ENCODE measurements at regions not wholly inside any gene's neighbourhood (a gene's known extent, or its start where the extent isn't known, plus 50 kb on each side); places are given as distances from the start of the nearest gene placed in this dataset.
"Not testable (repeated sequence)": the region's sequence is repeated elsewhere in the genome, so short reads cannot be mapped to it uniquely, and the experiment has no call there.

- peak; percentile 21 for DNase-seq (ENCODE audit: low spot score)
Measured at GRCh38 chr2:128510701-128511397, 192.2 kb upstream of the HS6ST1 start.

- DNase-seq (ENCODE audit: low spot score): no peak
Measured at GRCh38 chr2:128511731-128512378, 193.2 kb upstream of the HS6ST1 start.

- no peak for DNase-seq (ENCODE audit: low spot score)
Measured at GRCh38 chr2:128512379-128513115, 193.9 kb upstream of the HS6ST1 start.

- DNase-seq (ENCODE audit: low spot score): no peak
Measured at GRCh38 chr2:128513116-128513960, 194.7 kb upstream of the HS6ST1 start.

- DNase-seq (ENCODE audit: low spot score): peak; percentile 66
Measured at GRCh38 chr2:128513961-128514283, 195.3 kb upstream of the HS6ST1 start.

- no peak for DNase-seq (ENCODE audit: low spot score)
Measured at GRCh38 chr2:128514555-128514955, 195.9 kb upstream of the HS6ST1 start.

- no peak for DNase-seq (ENCODE audit: low spot score)
Measured at GRCh38 chr2:128516938-128517337, 198.3 kb upstream of the HS6ST1 start.

GRCh38 chr2:128519028-128519427, 200.4 kb upstream of the HS6ST1 start:
- not testable (repeated sequence) for DNase-seq (ENCODE audit: low spot score)

GRCh38 chr2:128519517-128520215, 201.0 kb upstream of the HS6ST1 start:
- DNase-seq (ENCODE audit: low spot score): no peak

- no peak for DNase-seq (ENCODE audit: low spot score)
Measured at GRCh38 chr2:128520340-128520739, 201.7 kb upstream of the HS6ST1 start.

- no peak for DNase-seq (ENCODE audit: low spot score)
Measured at GRCh38 chr2:128520791-128521190, 202.1 kb upstream of the HS6ST1 start.

- no peak for DNase-seq (ENCODE audit: low spot score)
Measured at GRCh38 chr2:128521482-128521881, 202.8 kb upstream of the HS6ST1 start.

- DNase-seq (ENCODE audit: low spot score): no peak
Measured at GRCh38 chr2:128522829-128523228, 204.2 kb upstream of the HS6ST1 start.

- DNase-seq (ENCODE audit: low spot score): peak; percentile 27
Measured at GRCh38 chr2:128523457-128523856, 204.8 kb upstream of the HS6ST1 start.

- no peak for DNase-seq (ENCODE audit: low spot score)
Measured at GRCh38 chr2:128524183-128524582, 205.5 kb upstream of the HS6ST1 start.

- DNase-seq (ENCODE audit: low spot score): no peak
Measured at GRCh38 chr2:128525653-128526052, 207.0 kb upstream of the HS6ST1 start.

- DNase-seq (ENCODE audit: low spot score): no peak
Measured at GRCh38 chr2:128526455-128526976, 207.8 kb upstream of the HS6ST1 start.

- no peak for DNase-seq (ENCODE audit: low spot score)
Measured at GRCh38 chr2:128528133-128528532, 209.5 kb upstream of the HS6ST1 start.

- no peak for DNase-seq (ENCODE audit: low spot score)
Measured at GRCh38 chr2:128530025-128530573, 211.4 kb upstream of the HS6ST1 start.

- DNase-seq (ENCODE audit: low spot score): no peak
Measured at GRCh38 chr2:128531856-128532255, 213.2 kb upstream of the HS6ST1 start.

GRCh38 chr2:128533101-128533500, 214.4 kb upstream of the HS6ST1 start:
- no peak for DNase-seq (ENCODE audit: low spot score)
